SK-N-MC (cell line): ENCODE measurements at regions not wholly inside any gene's neighbourhood (a gene's known extent, or its start where the extent isn't known, plus 50 kb on each side); places are given as distances from the start of the nearest gene placed in this dataset.

ENCODE experiments used
- DNase-seq: peaks from one replicate; pipeline ENCODE4 v3.0.0-alpha.2; 2011; ENCODE audit warnings: low read depth, low spot score
- H3K27ac ChIP-seq: fragments of 200-600 bp; sonication (generic); 2 replicates; pipeline ENCODE4 v1.5.1; 2016; ENCODE audit warnings: mixed run types
- H3K36me3 ChIP-seq: fragments of 200-600 bp; sonication (generic); 2 replicates; pipeline ENCODE4 v1.6.1; 2017; ENCODE audit warnings: antibody characterized with exemption, low read length, mixed read lengths; ENCODE audit not compliant: insufficient read depth
- H3K4me3 ChIP-seq: fragments of 200-600 bp; sonication (generic); 2 replicates; pipeline ENCODE4 v1.5.1; 2016
- H3K9ac ChIP-seq: fragments of 200-600 bp; sonication (generic); 2 replicates; pipeline ENCODE4 v1.8.0; 2017; ENCODE audit warnings: mixed run types, mixed read lengths; ENCODE audit not compliant: insufficient read length
- H3K9me3 ChIP-seq: fragments of 200-600 bp; sonication (generic); 2 replicates; pipeline ENCODE4 v1.6.1; 2017; ENCODE audit warnings: low read depth, mild to moderate bottlenecking, antibody characterized with exemption, low read length, moderate library complexity, mixed read lengths
- EZH2 ChIP-seq: fragments of 200-600 bp; sonication (generic); IDR thresholded peaks from one replicate; pipeline ENCODE4 v1.6.1; 2017; ENCODE audit warnings: antibody characterized with exemption
- FOXP2 ChIP-seq: optimal IDR thresholded peaks from 2 replicates; pipeline ENCODE3; 2011; ENCODE audit warnings: mild to moderate bottlenecking, moderate library complexity; ENCODE audit not compliant: insufficient read depth; ENCODE audit errors: extremely low read length, control extremely low read depth
- POLR2AphosphoS5 ChIP-seq: IDR thresholded peaks from 2 replicates; pipeline ENCODE4 v1.6.1; 2012; ENCODE audit warnings: mild to moderate bottlenecking, low read depth, low read length, borderline replicate concordance

- Histone ChIP-seq H3K27ac (no peak overlapping the region), H3K4me3 (no peak overlapping the region), H3K36me3 (no peaks in the 10 kb centered on the region), H3K9me3 (no peaks in the 10 kb centered on the region), H3K9ac (no peak overlapping the region)
- DNase-seq: no peak
- TF ChIP-seq POLR2AphosphoS5 (no peak), EZH2 (no peak), FOXP2 (no peak)
Measured at GRCh38 chr3:106880206-106880605, 497.0 kb upstream of the CCDC54 start.

GRCh38 chr3:106881186-106881585, 496.1 kb upstream of the CCDC54 start:
- H3K36me3 ChIP-seq: no peaks in the 10 kb centered on the region
- no peaks in the 10 kb centered on the region for H3K9me3 ChIP-seq
- no peak overlapping the region for H3K4me3 ChIP-seq
- H3K27ac ChIP-seq: no peak overlapping the region
- no peak overlapping the region for H3K9ac ChIP-seq
- no peak for DNase-seq
- no peak for TF ChIP-seq FOXP2

DNA sequence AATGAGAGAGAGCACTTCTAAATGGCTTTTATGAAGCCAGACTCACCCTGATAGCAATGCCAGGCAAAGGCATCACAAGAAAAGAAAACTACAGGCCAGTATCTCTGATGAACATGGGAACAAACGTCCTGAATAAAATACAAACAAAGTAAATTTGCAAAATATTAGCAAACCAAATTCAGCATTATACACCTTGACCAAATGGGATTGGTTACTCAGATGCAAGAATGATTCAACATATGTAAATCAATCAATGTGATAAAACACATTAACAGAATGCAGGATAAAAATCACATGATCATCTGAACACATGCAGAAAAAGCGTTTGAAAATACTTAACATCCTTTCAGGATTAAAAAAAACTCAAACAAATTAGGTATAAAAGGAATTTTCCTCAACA, 494.9 kb upstream of the CCDC54 start:
- Histone ChIP-seq H3K9me3 (no peaks in the 10 kb centered on the region), H3K27ac (no peak overlapping the region)
- no peak for TF ChIP-seq POLR2AphosphoS5
- TF ChIP-seq FOXP2: no peak
- TF ChIP-seq EZH2: no peak

DNA sequence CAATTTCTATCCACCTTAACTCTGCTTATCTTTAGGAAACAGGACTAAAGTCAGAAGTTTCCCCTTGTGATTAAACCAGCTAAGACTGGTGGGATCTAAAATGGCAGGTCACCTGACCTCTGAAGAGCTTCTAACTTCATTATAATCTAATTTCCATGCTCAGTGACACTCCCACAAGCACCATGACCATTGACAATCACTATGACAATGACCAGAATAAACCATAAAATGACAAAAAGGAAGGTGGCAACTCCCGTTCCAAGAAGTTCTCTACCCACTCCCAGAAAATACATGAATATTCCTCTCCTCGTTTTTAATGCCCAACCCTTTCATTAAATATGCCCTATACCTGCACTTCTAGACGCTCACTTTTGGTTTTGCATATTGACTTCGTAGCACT, 471.2 kb upstream of the CCDC54 start:
- Histone ChIP-seq H3K36me3 (no peaks in the 10 kb centered on the region), H3K4me3 (no peak overlapping the region), H3K9ac (no peak overlapping the region), H3K27ac (no peak overlapping the region), H3K9me3 (no peaks in the 10 kb centered on the region)
- DNase-seq: no peak
- no peak for TF ChIP-seq POLR2AphosphoS5
- no peak for TF ChIP-seq FOXP2
- no peak for TF ChIP-seq EZH2

More for the DNA sequence above, 494.9 kb upstream of the CCDC54 start:
- Histone ChIP-seq H3K9ac (no peak overlapping the region), H3K36me3 (no peaks in the 10 kb centered on the region), H3K4me3 (no peak overlapping the region)
- DNase-seq: no peak

DNA sequence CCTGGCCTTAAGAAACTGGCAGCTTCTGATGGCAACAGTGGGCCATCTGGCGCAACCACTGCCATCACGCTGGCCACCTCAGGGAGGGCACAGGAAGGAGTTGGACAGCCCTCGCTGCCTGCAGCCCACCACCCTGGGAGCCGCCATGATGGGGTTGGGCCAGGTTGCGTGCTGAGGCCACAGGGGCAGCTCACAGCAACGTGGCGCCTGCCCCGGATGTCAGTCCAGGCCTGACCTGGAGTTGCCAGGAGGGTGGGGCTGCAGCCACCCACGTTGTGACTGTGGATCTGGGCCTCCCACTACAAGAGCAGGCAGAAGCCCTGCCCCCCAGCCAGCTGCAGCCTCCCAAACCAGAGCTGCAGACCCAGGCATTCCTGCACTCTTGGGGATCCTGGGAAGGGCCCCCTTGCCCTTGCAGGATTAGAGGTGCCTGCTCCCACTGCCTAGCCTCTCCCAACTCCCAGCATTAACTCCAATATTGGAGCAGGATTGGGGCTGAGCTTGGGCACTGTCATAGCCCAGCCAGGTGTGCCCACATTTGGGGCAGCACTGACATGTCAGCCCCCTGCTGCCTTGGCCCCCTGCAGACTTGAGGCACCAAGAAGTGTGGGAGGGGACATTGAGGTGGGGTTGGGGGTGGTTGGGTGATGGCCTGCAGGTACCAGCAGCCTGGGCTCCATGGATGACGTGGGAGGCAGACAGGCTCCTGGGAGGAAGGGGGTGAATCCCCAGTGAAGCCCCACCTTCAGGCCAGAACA, 468.9 kb upstream of the CCDC54 start:
- no peak overlapping the region for H3K27ac ChIP-seq
- H3K4me3 ChIP-seq: no peak overlapping the region
- no peaks in the 10 kb centered on the region for H3K9me3 ChIP-seq
- H3K36me3 ChIP-seq: no peaks in the 10 kb centered on the region
- no peak overlapping the region for H3K9ac ChIP-seq
- no peak for DNase-seq
- no peak for TF ChIP-seq POLR2AphosphoS5
- TF ChIP-seq EZH2: no peak
- no peak for TF ChIP-seq FOXP2

DNA sequence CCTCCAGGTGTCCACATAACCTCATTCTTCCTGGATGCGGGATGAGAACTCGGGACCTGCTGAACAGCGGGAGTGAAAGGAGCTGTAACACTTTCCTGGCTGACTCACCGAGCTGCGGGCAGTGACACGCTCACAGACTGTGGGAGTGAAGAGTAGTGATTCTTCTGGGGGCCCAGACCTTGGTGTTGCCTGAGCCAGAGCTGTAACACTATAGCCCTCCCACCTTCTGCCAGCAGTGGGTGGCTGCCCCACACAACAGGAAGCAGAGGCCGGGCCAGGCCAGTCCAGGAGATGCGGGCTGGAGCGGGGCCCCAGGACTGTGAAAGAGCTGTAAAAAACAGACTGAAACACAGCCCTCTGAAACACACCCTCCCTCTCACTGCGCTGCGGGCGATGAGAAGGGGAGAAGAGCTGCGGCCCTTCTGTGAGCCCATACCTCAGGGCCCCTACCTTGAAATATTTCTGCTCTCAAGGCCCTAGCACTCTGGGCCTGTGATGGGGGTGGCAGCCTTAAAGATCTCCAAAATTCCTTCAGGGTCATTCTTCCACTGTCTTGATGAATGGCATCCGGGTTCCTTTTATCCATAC, 464.0 kb upstream of the CCDC54 start:
- no peaks in the 10 kb centered on the region for H3K9me3 ChIP-seq
- no peaks in the 10 kb centered on the region for H3K36me3 ChIP-seq
- no peak overlapping the region for H3K9ac ChIP-seq
- no peak overlapping the region for H3K4me3 ChIP-seq
- no peak for DNase-seq
- H3K27ac ChIP-seq: no peak overlapping the region
- TF ChIP-seq EZH2: no peak
- TF ChIP-seq POLR2AphosphoS5: no peak
- no peak for TF ChIP-seq FOXP2

DNA sequence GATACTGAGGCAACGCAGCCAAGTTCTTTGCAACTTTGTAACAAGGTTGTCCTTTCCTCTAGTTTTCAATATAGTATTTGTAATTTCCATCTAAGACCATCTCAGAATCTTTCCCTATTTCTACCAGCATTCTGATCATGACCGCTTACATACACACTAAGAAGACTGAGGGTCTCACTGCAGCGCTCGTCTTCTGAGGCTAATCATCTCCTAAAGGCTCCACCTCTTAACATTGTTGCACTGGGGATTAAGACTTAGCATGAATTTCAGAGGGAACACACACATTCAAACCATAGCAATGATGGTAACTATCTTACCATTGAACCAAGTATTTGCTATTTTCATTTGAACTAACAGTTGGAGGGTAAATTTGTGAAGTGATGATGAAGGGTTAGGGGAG, 463.3 kb upstream of the CCDC54 start:
- Histone ChIP-seq H3K9ac (no peak overlapping the region), H3K36me3 (no peaks in the 10 kb centered on the region), H3K27ac (no peak overlapping the region), H3K9me3 (no peaks in the 10 kb centered on the region), H3K4me3 (no peak overlapping the region)
- TF ChIP-seq EZH2 (no peak), FOXP2 (no peak), POLR2AphosphoS5 (no peak)
- DNase-seq: no peak

DNA sequence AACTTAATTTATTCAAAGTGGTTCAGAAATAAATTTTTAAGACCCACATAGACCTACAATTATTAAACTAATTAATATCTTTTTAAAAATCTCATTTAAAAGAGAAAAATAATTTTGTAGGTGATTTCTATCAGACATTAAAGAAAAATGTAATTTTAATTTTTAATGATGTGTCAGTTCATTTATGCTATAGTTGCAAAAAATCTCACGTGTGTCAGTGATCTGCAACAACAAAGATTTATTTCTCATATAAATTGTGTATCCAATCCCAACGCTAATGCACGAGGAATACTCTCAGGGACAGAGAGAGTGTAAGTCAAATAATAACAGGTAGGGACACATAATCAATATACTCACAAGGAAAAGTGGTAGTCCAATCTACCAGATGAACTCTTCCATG, 456.6 kb upstream of the CCDC54 start:
- no peaks in the 10 kb centered on the region for H3K36me3 ChIP-seq
- no peak overlapping the region for H3K9ac ChIP-seq
- TF ChIP-seq POLR2AphosphoS5 (no peak), EZH2 (no peak), FOXP2 (no peak)
- no peak overlapping the region for H3K4me3 ChIP-seq
- H3K27ac ChIP-seq: no peak overlapping the region
- no peaks in the 10 kb centered on the region for H3K9me3 ChIP-seq
- no peak for DNase-seq
